GM23248 (cell line): ENCODE measurements at regions not wholly inside any gene's neighbourhood (a gene's known extent, or its start where the extent isn't known, plus 50 kb on each side); places are given as distances from the start of the nearest gene placed in this dataset.
A peak's percentile ranks its signal among the peaks of the same experiment; 100 is the strongest.

Experiments
- DNase-seq: peaks from one replicate; pipeline ENCODE4 v3.0.0-alpha.2; 2015
- H2AFZ ChIP-seq: fragments of 200-600 bp; sonication (generic); 2 replicates; pipeline ENCODE4 v1.6.1; 2016; ENCODE audit warnings: antibody characterized with exemption
- H3F3A ChIP-seq: fragments of 200-600 bp; sonication (generic); 2 replicates; pipeline ENCODE4 v1.6.1; 2016; ENCODE audit warnings: mild to moderate bottlenecking, antibody characterized with exemption, mixed run types; ENCODE audit not compliant: insufficient read depth
- H3K27ac ChIP-seq: fragments of 200-600 bp; sonication (generic); 2 replicates; pipeline ENCODE4 v1.5.1; 2016; ENCODE audit warnings: mild to moderate bottlenecking
- H3K27me3 ChIP-seq: fragments of 200-600 bp; sonication (generic); replicated peaks from 2 replicates; pipeline ENCODE4 v1.6.1; 2016; ENCODE audit warnings: mild to moderate bottlenecking; ENCODE audit not compliant: insufficient read depth
- H3K36me3 ChIP-seq: fragments of 200-600 bp; sonication (generic); 2 replicates; pipeline ENCODE4 v1.6.1; 2016; ENCODE audit warnings: low read depth, mild to moderate bottlenecking
- H3K4me1 ChIP-seq: fragments of 200-600 bp; sonication (generic); 2 replicates; pipeline ENCODE4 v1.6.1; 2016; ENCODE audit warnings: mild to moderate bottlenecking; ENCODE audit not compliant: insufficient read depth
- H3K4me2 ChIP-seq: fragments of 200-600 bp; sonication (generic); one replicate; pipeline ENCODE4 v1.6.1; 2016; ENCODE audit warnings: mild to moderate bottlenecking; ENCODE audit not compliant: unreplicated experiment
- H3K4me3 ChIP-seq: fragments of 200-600 bp; sonication (generic); 2 replicates; pipeline ENCODE4 v1.5.1; 2016; ENCODE audit warnings: mild to moderate bottlenecking
- H3K79me2 ChIP-seq: fragments of 200-600 bp; sonication (generic); 2 replicates; pipeline ENCODE4 v1.6.1; 2016; ENCODE audit warnings: mild to moderate bottlenecking; ENCODE audit not compliant: insufficient read depth
- H3K9ac ChIP-seq: fragments of 200-600 bp; sonication (generic); 2 replicates; pipeline ENCODE4 v1.6.1; 2016; ENCODE audit warnings: mild to moderate bottlenecking
- H3K9me2 ChIP-seq: fragments of 200-600 bp; sonication (generic); 2 replicates; pipeline ENCODE4 v1.6.1; 2016; ENCODE audit warnings: mixed run types, mild to moderate bottlenecking, moderate library complexity; ENCODE audit not compliant: insufficient read depth
- H3K9me3 ChIP-seq: fragments of 200-600 bp; sonication (generic); one replicate; pipeline ENCODE4 v1.6.1; 2017; ENCODE audit warnings: low read depth
- H4K20me1 ChIP-seq: fragments of 200-600 bp; sonication (generic); 2 replicates; pipeline ENCODE4 v1.6.0; 2016; ENCODE audit not compliant: insufficient read depth
- EZH2 ChIP-seq: fragments of 200-600 bp; sonication (generic); IDR thresholded peaks from 2 replicates; pipeline ENCODE4 v1.6.1; 2018; ENCODE audit warnings: antibody characterized with exemption, mild to moderate bottlenecking; ENCODE audit not compliant: insufficient read depth, poor library complexity, severe bottlenecking
- EZH2phosphoT487 ChIP-seq: fragments of 200-600 bp; sonication (generic); IDR thresholded peaks from 2 replicates; pipeline ENCODE4 v1.6.1; 2018; ENCODE audit warnings: antibody characterized with exemption, moderate library complexity, mild to moderate bottlenecking, low read depth; ENCODE audit not compliant: insufficient read depth
- WGBS, 2 experiments: methylation state at CpG; one replicate each; pipeline ENCODE4 v1.1.6; 2015 to 2017; ENCODE audit warnings: low lambda C conversion rate in 2 of 2, low coverage in 1 of 2; ENCODE audit errors: missing lambda C conversion rate in 2 of 2; 5-methylcytosine and 5-hydroxymethylcytosine counted together
- in situ Hi-C: fragments of 300-500 bp; cut with MboI; formaldehyde crosslinking; loops from 2 replicates; pipeline ENCODE4 v1.15.0; 2020

- H3K9ac ChIP-seq: no peak overlapping the region
- no peaks in the 10 kb centered on the region for H3F3A ChIP-seq
- 79 to 84% methylated on average over 4 of the region's 4 CpGs for WGBS, 2 experiments
- no peaks in the 10 kb centered on the region for H3K27me3 ChIP-seq
- no peak overlapping the region for H3K27ac ChIP-seq
- H3K36me3 ChIP-seq: no peaks in the 10 kb centered on the region
- no peaks in the 10 kb centered on the region for H4K20me1 ChIP-seq
- 0 out of 2 replicates have a peak overlapping the region, but pooled peaks have one; percentile 92 for H2AFZ ChIP-seq
- H3K4me3 ChIP-seq: no peak overlapping the region
- TF ChIP-seq EZH2: no peak
- no peak for TF ChIP-seq EZH2phosphoT487
- peak overlapping the region; percentile 89 for H3K4me2 ChIP-seq
- in situ Hi-C loops: no loop called here
- H3K4me1 ChIP-seq: no peaks in the 10 kb centered on the region
- no peaks in the 10 kb centered on the region for H3K9me3 ChIP-seq
- DNase-seq: no peak
- no peaks in the 10 kb centered on the region for H3K79me2 ChIP-seq
- no peaks in the 10 kb centered on the region for H3K9me2 ChIP-seq
These were observed 146.6 kb upstream of the SLC24A2 start for GRCh38 chr9:19935422-19935821.

- Histone ChIP-seq H3K27me3 (no peaks in the 10 kb centered on the region), H3K79me2 (no peaks in the 10 kb centered on the region), H2AFZ (peak overlapping the region; percentile 92), H3K9ac (peak overlapping the region; percentile 69), H3K4me3 (peak overlapping the region; percentile 83), H3K9me3 (no peaks in the 10 kb centered on the region), H3K9me2 (no peaks in the 10 kb centered on the region), H3F3A (no peaks in the 10 kb centered on the region), H3K27ac (no peak overlapping the region), H3K4me2 (peak overlapping the region; percentile 89), H3K36me3 (no peaks in the 10 kb centered on the region), H3K4me1 (no peaks in the 10 kb centered on the region), H4K20me1 (no peaks in the 10 kb centered on the region)
- peak; percentile 74 for DNase-seq
- in situ Hi-C loops: no loop called here
- 8% methylated on average over 34 to 39 of the region's 41 CpGs for WGBS, 2 experiments
- no peak for TF ChIP-seq EZH2phosphoT487
These were observed 145.5 kb upstream of the SLC24A2 start for GRCh38 chr9:19934301-19934871.

GRCh38 chr9:19931098-19931890 lies 142.5 kb upstream of the SLC24A2 start:
- no peak overlapping the region for H3K9ac ChIP-seq
- H3K4me1 ChIP-seq: no peaks in the 10 kb centered on the region
- no peaks in the 10 kb centered on the region for H3K79me2 ChIP-seq
- H3K9me2 ChIP-seq: no peaks in the 10 kb centered on the region
- no peaks in the 10 kb centered on the region for H3K27me3 ChIP-seq
- no peak overlapping the region for H3K4me3 ChIP-seq
- DNase-seq: no peak
- no peaks in the 10 kb centered on the region for H3K9me3 ChIP-seq
- no peaks in the 10 kb centered on the region for H3F3A ChIP-seq
- no peak overlapping the region for H3K4me2 ChIP-seq
- no peaks in the 10 kb centered on the region for H4K20me1 ChIP-seq
- TF ChIP-seq EZH2 (no peak), EZH2phosphoT487 (no peak)
- H3K36me3 ChIP-seq: no peaks in the 10 kb centered on the region
- H2AFZ ChIP-seq: no peak overlapping the region
- H3K27ac ChIP-seq: no peak overlapping the region
- in situ Hi-C loops: no loop called here

DNA sequence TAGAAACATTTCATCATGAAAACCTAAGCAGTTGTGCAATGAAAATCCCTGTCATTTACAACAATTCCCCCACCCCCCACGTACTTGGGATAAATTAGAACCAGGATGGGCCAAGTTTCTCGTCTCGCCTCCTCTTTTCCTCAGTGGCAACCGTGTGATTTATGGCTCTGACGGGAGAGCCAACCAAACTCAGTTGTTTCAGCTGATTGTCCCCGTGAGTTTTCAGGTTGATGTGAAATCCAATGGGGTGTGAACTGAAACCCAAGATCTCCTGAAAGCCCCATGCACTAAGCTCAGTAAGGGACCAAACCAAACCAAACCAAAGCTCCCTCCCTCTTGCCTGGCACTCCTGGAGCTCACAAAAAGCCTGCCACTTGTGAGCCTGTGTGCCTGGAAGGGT lies 138.7 kb upstream of the SLC24A2 start:
- no peaks in the 10 kb centered on the region for H3F3A ChIP-seq
- H4K20me1 ChIP-seq: no peaks in the 10 kb centered on the region
- TF ChIP-seq EZH2 (no peak), EZH2phosphoT487 (no peak)
- DNase-seq: no peak
- no peak overlapping the region for H3K9ac ChIP-seq
- H3K9me3 ChIP-seq: no peaks in the 10 kb centered on the region
- WGBS, 2 experiments: 90 to 91% methylated on average over 6 of the region's 6 CpGs
- H3K4me1 ChIP-seq: 0 out of 2 replicates have a peak, but pooled peaks cover 3% of the 10 kb centered on the region
- in situ Hi-C loops: no loop called here
- no peak overlapping the region for H2AFZ ChIP-seq
- no peak overlapping the region for H3K4me2 ChIP-seq
- no peak overlapping the region for H3K4me3 ChIP-seq
- no peaks in the 10 kb centered on the region for H3K27me3 ChIP-seq
- no peaks in the 10 kb centered on the region for H3K79me2 ChIP-seq
- H3K27ac ChIP-seq: no peak overlapping the region
- no peaks in the 10 kb centered on the region for H3K36me3 ChIP-seq
- H3K9me2 ChIP-seq: no peaks in the 10 kb centered on the region
